HG03060 (cell line): ENCODE measurements at regions not wholly inside any gene's neighbourhood (a gene's known extent, or its start where the extent isn't known, plus 50 kb on each side); places are given as distances from the start of the nearest gene placed in this dataset.

ENCODE experiments used
- ATAC-seq: cut with Tn5 transposase; IDR thresholded peaks from one replicate; pipeline ENCODE4 v1.9.1; 2021; ENCODE audit warnings: low read depth, moderate number of reproducible peaks; ENCODE audit not compliant: unreplicated experiment

- ATAC-seq = no peak
These were observed 105.2 kb downstream of the FAS start for GRCh38 chr10:89095701-89096391.

GRCh38 chr10:89093728-89094127, 103.1 kb downstream of the FAS start:
- no peak for ATAC-seq

- ATAC-seq = no peak
These were observed 102.4 kb downstream of the FAS start for GRCh38 chr10:89092981-89093380.

- no peak for ATAC-seq
These were observed 101.8 kb downstream of the FAS start for GRCh38 chr10:89092439-89092838.

- no peak for ATAC-seq
These were observed 100.9 kb downstream of the FAS start for GRCh38 chr10:89091496-89091895.

- no peak for ATAC-seq
These were observed 100.3 kb downstream of the FAS start for GRCh38 chr10:89090756-89091445.

- no peak for ATAC-seq
These were observed 96.4 kb downstream of the FAS start for GRCh38 chr10:89086801-89087521.

GRCh38 chr10:89085153-89085552, 94.6 kb downstream of the FAS start:
- ATAC-seq = no peak

GRCh38 chr10:89082086-89082485, 91.5 kb downstream of the FAS start:
- no peak for ATAC-seq

GRCh38 chr10:89080660-89081059, 90.1 kb downstream of the FAS start:
- no peak for ATAC-seq

GRCh38 chr10:89079961-89080360, 89.4 kb downstream of the FAS start:
- ATAC-seq = no peak

- ATAC-seq = no peak
These were observed 88.4 kb downstream of the FAS start for GRCh38 chr10:89078724-89079672.

- no peak for ATAC-seq
These were observed 85.5 kb downstream of the FAS start for GRCh38 chr10:89076120-89076519.

GRCh38 chr10:89075631-89076030, 85.0 kb downstream of the FAS start:
- no peak for ATAC-seq

GRCh38 chr10:89074120-89074519, 83.5 kb downstream of the FAS start:
- no peak for ATAC-seq

- no peak for ATAC-seq
These were observed 83.1 kb downstream of the FAS start for GRCh38 chr10:89073719-89074118.

GRCh38 chr10:89069589-89069988, 79.0 kb downstream of the FAS start:
- ATAC-seq = no peak
